IPS-NIHi11 (cell line): ENCODE measurements at regions not wholly inside any gene's neighbourhood (a gene's known extent, or its start where the extent isn't known, plus 50 kb on each side); places are given as distances from the start of the nearest gene placed in this dataset.

ENCODE experiments used
- DNase-seq: peaks from one replicate; pipeline ENCODE4 v3.0.0; 2012; ENCODE audit warnings: mixed read lengths, low spot score

DNA sequence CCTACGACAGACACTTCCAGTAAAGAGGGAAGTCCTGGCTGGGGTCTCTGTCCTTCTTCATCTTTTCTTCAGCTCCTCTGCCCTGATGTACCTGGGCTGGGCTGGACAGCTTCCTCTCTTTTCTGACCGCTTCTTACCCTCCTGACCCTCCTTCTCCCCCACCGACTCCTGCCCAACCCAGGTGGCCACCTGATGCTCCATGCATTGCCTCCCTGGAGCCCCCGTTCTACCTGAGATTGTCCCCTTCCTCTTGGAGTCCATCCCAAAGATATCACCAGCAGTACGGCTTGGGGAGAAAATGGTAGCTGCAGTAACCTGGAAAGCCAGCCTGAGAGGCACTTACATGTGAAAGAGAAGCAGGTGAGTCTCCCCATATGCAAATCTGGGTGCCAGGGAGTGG, 566.3 kb downstream of the TCERG1L start:
- DNase-seq: no peak

DNA sequence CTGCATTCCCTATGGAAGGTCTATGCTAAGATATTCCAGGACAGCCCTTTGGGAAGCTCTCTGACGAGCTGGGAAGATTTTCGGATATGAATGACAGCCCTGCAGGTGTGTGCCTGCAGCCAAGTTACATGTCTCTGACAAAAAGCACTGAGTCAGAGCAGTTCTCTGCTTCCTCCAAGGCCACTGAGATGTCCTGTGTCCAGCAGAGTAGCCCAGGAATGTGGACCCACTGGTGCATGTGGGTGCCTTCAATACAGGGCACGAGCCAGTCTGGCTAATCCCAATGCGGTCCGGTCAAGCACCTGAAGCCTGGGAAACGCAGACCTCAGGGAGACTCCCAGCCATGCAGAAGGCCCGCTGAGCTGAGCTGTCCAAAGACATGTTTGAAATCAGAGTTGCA, 565.7 kb downstream of the TCERG1L start:
- DNase-seq: no peak

DNA sequence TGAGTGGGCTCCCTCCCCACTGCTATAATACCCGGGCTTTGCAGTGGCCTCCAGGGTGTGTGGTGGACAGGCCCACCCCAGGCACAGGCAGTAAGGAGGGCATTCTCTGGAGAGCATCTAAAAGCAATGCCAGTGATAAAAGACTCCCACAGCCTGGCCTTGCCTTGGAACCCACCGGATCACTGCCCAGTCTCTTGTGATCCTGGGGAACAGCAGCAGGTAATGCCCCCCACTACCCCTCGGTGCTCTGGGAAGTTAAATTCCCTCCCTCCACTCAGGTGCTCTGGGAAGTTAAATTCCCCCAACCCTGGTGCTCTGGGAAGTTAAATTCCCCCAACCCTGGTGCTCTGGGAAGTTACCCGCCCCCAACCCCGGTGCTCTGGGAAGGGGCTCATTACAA, 565.2 kb downstream of the TCERG1L start:
- DNase-seq: no peak

DNA sequence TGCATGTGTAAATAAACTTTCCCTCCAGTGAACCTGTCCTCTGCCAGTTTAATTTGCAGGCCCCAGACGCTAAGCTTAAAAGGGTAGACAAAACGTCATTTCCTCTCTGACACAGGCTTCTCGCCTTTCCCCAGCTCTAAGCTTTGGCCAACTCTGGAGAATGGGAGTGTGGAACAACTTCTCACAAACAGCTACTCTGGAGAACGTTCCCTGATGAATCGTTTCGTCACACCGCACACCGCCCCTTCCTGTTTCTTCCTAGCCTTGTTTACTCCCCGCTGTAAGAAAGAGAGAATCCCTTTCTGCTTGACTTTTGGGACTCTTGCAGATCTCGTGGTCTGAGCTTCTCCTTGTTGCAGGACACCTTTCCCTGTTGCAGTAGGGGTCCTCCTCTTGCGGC, 564.2 kb downstream of the TCERG1L start:
- no peak for DNase-seq

DNA sequence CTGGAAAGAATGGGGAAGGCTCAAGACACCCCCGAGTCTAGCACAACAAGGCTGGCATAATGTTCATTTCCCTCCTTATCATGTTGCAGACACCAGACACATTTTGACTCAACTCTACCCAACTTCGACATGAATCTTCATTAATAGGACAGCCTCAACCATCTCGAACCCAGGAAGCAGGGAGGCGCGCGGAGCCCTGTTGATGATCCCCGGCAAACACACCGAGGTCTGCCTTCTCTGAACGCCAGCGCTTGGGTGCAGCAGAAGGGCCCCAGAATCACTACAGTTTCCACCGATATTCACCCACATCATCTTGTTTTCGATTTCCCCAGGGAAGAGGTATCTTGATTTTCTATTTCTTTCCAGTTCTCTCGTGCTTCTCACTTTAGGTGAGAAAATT, 563.6 kb downstream of the TCERG1L start:
- DNase-seq: no peak

DNA sequence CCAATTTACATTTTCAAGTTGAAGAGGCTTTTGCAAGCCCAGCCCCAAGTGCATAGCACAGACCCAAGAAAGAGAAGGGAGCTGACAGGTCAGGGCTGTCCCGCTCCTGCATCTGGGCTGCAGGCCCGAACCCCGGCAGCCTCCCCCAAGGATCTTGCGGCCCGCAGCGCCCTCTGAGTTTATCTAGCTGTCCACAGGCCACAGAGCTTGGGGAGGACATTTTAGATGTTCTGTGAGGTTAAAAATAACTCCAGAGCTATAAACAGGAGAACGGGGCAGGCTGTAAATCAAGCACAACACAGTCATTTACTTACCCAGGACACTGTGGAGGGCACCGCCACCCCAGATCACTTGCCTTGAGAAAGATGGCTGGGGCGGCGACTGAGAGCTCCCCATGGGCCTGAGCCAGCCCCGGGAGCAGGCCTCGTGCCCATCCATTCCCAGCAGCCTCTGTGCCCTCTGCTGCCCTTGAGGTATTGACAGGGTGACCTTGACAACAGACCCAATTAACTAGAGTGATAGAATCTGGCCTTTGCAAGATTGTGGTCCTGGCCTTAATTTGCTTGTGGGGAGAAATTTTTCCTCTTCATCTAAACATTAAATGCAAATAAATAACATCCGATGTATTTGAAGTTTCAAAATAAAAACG, 563.0 kb downstream of the TCERG1L start:
- DNase-seq: no peak

DNA sequence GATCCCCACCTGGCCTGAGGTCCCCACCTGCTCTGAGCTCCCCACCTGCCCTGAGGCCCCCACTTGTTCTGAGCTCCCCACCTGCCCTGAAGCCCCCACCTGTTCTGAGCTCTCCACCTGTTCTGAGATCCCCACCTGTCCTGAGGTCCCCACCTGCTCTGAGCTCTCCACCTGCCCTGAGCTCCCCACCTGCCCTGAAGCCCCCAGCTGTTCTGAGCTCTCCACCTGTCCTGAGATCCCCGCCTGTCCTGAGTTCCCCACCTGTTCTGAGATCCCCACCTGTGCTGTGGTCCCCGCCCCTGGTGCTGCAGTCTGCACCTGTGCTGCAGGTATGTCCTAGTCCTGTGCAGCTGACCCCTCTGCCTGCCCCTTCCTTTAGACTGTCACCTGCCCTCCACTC, 561.6 kb downstream of the TCERG1L start:
- no peak for DNase-seq

DNA sequence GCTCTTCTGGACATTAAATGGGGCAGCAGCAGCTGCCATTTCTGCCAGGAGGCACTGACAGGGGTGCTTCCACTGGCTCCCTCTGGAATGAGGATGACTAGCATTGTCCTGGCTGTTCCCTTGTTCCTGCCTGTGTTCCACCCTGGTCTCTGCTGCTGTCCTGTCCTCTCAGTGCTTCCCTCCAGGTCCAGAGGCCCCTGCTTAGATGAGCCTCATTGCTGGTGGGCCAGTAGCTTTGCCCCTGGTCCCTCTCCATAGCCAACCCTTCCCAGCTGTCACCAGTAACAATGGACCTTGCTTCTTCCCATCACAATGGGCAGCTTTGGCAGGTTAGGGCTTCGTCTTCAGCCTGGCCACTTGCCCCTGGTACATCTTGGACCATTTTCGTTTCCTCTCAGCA, 561.1 kb downstream of the TCERG1L start:
- DNase-seq: no peak

DNA sequence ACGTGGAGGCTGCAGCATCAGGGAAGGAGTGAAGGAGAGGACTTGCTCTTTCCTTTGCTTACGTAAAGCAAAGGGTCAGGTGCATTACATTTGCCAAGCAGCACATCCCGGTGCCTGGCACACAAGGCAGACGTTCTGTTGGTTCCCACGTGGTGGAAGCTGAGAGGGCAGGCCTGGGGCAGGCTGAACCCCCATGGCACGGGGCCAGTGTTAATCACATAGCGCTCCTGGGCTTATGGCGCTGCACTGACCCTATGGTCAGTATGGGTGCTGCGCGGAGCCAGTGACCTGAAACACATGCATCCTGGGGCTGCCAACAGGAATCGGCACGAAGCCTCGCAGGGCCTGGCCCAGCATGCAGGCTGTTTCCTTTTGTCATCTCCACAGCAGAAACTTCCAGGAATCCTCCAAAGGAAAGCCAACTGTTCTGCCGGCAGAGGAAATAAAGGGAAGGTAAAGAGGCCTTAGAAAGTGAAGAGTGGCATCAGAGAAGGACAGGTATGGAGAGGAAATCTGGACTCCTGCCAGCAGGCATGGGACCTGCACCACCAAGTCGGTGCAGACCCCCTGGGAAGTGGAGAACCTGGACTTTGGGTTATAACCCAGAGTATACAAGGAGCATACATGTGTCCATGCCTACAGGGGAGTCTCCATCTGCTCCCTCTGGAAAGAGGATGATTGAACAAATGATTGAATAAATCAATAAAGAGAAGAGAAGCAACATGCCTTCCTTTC, 560.2 kb downstream of the TCERG1L start:
- no peak for DNase-seq

DNA sequence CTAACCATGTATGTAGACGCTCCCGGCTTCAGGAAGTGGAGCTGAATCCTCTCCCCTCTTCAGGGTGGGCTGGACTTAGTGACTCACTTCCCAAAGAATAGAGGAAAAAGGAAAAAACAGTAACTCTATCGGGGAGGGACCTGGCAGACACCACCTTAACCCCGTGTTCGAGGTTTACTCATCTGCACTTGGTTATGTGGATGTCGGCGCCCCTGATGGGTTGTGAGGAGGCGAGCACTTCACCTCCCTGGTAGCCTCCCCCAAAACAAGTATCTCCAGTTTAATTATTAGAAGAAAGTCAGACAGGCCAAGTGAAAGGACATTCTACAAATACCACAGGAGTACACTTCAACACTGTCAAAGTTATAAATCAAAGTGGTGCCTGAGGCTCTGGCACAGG, 559.7 kb downstream of the TCERG1L start:
- DNase-seq: no peak

DNA sequence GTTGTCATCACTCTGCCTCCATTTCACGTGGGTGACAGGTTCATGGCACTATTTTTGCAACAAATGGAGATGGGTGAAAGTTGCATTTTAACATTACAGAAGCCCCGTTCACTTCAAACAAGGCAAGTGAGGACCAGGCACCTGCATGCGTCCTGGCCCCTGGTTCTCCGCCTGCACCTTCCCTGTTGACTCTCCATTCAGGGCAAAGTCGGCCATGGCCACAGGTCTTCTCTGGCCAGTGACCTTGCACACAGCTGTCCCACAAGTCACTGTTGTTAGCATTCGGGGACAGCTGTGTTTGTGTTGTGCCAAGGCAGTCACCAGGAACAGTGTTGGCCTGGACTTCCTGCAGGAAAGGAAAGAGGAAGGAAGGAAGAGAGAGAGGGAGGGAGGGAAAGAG, 554.9 kb downstream of the TCERG1L start:
- no peak for DNase-seq

DNA sequence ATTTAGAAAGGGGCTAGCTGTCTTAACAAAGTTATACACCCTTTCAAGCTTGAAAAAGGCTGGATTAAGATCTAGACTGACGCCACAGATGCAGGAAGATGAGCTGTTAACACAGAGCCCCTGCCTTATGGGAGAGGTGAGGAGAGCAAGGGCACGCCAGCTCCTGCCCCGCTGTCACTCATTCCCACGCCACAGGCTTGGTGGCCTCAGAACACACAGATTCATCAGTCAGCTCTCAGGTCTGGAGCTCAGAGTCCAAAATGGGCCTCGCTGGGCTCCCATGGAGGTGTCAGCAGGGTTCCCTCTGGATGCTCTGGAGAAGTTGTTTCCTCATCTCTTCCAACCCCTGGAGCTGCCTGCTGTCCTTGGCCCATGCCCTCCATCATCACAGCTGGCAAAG, 554.2 kb downstream of the TCERG1L start:
- no peak for DNase-seq

DNA sequence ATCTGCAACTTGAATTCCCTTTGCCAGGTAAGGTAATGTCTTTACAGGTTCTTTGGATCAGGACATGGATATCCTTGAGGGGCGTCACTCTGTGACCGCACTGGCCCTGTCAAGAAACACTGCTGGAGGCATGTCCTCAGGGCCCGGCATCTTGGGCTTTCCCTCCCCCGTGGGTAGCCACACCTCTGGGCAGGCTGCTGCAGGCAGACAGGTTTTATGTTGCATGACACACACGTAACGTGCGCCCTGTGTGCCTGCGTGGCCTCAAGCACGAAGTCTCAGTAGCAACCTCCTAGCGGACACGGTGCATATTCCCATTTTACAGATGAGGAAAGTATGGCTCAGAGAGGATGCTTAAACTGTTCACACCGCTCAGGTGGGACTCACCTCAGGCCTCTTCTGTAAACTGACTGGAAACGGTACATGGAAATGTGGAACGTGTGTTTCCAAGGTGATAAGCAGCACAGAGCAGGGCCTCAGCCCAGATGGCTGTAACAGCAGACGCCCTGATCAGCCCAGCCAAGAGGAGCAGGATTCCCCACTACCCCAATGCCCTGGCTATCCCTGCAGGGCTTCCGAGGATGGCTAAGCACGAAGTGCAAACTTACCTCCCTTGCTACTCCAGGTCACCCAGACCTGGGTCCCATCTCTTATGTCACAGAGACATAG, 553.6 kb downstream of the TCERG1L start:
- DNase-seq: no peak

DNA sequence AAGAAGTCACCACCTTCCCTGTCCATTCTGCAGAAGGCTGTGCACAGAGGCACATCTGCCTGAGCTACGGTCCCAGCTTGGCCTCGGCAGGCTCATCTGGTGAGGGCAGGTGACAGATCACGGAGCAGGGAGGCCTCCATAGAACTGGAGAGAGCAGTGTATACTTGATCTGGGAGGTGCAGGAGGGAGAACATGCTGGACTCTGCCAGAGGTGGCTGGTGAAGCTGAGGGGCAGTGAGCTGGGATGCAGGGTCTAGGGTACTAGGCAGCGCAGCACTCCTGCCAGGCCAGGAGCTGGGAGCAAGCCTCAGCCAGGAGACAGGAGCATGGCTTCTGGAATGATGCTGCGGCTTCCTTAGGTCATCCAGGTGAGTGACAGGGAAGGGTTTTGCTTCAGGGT, 553.0 kb downstream of the TCERG1L start:
- no peak for DNase-seq

DNA sequence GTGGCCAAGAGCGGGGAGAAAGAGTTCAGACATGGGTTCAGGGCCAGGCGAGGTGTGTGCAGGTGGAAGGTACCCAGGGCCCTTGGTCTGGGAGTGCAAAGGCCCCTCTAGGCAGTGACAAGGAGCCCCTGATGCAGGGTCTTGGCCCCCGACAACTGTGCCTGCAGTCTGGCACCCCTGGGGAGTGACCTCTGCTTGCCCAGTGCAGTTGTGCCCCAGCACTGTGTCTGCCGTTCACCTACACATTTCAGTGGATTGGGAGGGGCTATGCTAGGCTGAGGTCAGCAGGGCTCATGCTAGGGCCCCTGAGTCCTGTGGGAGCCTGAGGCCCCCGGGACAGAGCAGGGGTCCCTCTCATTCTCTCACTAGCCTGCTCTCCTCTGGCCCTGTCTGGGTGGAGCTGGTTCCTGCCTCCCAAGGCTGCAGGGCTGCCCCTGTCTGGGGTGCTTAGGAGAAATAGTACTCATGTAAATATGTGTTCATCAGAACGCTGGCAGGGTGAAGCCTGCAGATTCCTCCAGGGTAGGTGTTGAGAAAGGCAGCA, 550.4 kb downstream of the TCERG1L start:
- DNase-seq: no peak

DNA sequence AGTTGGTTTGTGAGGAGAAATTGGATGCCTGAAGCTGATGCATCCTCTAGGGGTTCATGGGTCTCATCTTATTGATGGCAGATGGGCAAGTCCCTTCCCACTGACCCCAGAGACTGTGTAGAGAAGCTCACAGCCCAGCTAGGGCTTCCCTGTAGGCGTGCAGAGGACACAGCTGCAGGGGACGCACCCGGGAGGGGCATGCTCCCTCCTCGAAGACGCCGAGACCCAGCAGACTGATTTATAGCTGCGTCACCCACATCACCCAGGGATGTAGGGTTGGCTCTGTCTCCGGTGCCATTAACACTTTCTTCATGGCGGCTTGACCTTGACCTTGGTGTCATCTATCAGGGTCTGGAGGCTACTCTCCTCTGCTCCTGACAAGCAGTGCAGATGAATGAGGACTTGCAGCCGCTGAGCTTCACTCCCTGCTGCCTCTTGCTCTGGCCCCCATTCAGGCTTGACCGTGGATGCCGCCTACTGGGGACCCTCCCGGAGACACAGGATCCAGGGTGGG, 549.7 kb downstream of the TCERG1L start:
- no peak for DNase-seq

DNA sequence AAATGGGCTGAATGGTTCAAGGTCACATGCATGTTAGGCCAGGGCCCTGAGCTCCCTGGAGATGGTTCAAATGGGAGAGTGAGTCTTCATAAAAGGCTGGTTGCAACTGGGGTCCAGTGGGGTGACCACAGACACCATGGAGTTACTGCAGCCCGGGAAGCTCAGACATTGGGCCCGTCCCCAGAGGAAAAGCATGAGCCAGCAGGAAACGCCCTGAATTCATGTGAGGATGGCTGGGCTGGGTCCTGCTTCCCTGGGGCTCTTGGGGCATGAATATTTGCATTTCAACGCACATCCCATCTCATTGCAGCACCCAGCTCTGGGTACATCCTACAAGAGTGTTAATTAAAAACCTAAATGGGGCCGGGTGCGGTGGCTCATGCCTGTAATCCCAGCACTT, 549.0 kb downstream of the TCERG1L start:
- DNase-seq: no peak

DNA sequence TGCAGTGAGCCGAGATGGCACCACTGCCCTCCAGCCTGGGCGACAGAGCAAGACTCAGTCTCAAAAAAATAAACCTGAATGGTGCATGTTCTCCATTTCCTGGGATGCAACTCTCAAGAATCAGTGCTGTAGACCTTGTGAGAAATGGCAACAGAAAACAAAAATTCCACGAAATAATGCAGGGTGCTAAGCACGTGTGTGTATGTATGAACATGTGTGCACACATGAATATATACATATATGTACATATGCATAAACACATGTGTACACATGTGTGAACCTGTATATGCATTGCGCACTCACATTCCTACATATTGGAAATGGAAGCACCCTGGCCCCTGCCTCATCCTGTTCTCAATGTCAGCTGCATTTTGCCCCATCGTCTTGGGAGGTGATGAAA, 548.5 kb downstream of the TCERG1L start:
- no peak for DNase-seq

DNA sequence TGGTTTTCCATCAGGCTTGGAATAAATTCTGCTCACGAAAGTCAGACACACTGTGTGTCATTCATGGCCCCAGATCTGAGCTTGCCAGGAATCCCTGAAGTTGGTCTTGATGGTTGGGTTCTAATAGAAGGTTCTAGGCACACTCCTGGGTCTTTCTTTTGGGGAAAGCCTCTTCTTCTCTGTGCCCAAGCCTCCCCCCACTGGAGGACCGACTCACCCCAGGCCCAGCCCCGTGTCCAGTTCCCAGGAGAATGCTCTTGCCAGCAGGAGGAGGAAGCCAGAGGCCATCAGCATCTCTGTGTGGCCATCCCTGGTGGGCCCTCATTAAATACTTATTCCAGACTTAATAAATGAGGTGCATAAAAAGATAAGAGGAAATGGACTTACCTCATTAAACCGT, 548.0 kb downstream of the TCERG1L start:
- no peak for DNase-seq

DNA sequence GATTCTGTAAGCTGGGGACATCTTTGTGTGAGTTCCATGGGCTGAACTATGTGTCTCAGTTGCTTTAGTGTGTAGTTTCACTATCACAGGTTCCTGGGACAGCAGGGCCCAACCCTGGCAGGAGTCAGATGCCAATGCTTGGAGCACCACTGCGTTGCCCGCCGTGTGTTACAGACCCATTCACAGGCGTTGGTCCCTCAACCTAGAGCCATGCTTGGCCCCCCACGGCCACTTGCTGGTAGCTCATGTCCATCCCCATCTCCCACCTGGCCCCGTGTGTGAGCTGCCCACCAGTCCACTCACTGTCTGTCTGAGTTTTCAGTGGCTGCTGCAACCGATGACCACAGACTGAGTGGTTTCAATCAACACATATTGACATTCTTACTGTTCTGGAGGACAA, 546.9 kb downstream of the TCERG1L start:
- DNase-seq: no peak

DNA sequence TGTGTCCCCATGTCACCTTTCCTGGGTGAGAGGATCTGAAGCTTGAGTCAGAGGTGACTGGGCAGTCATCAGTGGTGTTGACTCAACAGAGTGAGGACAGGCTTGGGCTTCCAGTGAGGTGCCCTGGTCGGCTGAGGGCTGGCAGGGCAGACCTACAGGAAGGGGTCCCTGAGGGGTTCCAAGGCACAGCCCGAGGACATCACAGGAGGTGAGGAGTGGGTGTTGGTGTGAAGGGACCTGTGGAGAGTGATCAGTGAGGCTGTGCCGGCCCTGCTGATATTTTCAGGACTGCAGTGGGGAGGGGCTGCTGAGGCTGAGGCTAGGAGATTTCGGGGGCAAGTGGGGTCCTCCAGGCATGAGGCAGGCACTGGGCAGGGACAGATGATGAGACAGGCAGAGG, 545.5 kb downstream of the TCERG1L start:
- no peak for DNase-seq

DNA sequence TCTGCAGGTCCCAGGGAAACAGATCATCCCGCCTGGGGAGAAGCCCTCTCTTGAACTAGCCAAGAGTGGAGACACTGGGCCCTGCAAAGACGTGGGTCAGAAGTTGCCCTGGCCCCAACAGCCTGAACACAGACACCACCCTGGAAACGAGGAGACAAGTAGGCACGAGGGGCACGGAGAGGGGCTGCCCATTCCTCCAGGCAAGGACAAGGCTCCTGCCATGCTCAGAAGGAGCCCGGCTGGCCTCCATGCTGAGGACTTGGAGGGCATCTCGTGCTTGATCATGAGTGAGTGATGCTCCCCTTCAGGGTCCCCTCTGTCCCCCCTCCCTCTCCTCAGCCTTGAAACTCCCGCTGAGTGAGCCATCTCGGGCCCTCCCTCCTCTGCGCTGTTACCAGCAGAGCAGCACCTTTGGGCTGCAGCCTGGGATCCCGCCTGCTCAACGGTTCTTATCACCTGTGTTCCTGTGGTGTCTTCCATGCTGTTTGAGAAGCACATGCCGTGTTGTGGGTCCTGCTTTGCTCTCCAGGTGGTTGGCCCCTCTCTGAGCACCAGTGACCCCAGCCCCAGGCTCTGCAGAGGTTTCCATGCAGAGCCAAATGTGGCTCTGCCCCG, 544.3 kb downstream of the TCERG1L start:
- no peak for DNase-seq
